Gastroesophageal sphincter (tissue), 3 donors: ENCODE measurements at regions not wholly inside any gene's neighbourhood (a gene's known extent, or its start where the extent isn't known, plus 50 kb on each side); places are given as distances from the start of the nearest gene placed in this dataset.

Experiments used
- CTCF ChIP-seq, 4 experiments: fragments of 200-600 bp in 2 of 4; fragments of 450-650 bp in 2 of 4; sonication (generic) in 1 of 4; IDR thresholded peaks; one replicate each; pipeline ENCODE4 v1.5.1; 2017 to 2019; ENCODE audit warnings: antibody characterized with exemption in 4 of 4, mild to moderate bottlenecking in 2 of 4, moderate library complexity in 2 of 4
- EP300 ChIP-seq: sonication (generic); formaldehyde crosslinking; IDR thresholded peaks from one replicate; pipeline ENCODE4 v1.6.1; 2017; ENCODE audit warnings: antibody characterized with exemption, mild to moderate bottlenecking
- POLR2A ChIP-seq, 2 donors: fragments of 450-650 bp; IDR thresholded peaks; one replicate each; pipeline ENCODE4 v1.6.1; 2017; ENCODE audit warnings: antibody characterized with exemption in 2 of 2, mild to moderate bottlenecking in 2 of 2, moderate library complexity in 1 of 2
- POLR2AphosphoS5 ChIP-seq: sonication (generic); formaldehyde crosslinking; IDR thresholded peaks from one replicate; pipeline ENCODE4 v1.6.1; 2017; ENCODE audit warnings: antibody characterized with exemption

GRCh38 chr7:88500131-88500530 is 193.4 kb upstream of the STEAP4 start:
- TF ChIP-seq POLR2A (IDR thresholded peaks at IDR 0.05) (no peak), CTCF (IDR thresholded peaks at IDR 0.05) (no peak), POLR2AphosphoS5 (no peak), EP300 (no peak)
